Ovary (tissue), 3 donors: ENCODE measurements at regions not wholly inside any gene's neighbourhood (a gene's known extent, or its start where the extent isn't known, plus 50 kb on each side); places are given as distances from the start of the nearest gene placed in this dataset.

Source experiments
- EP300 ChIP-seq: sonication (generic); formaldehyde crosslinking; IDR thresholded peaks from one replicate; pipeline ENCODE4 v1.6.1; 2017; ENCODE audit warnings: antibody characterized with exemption
- POLR2A ChIP-seq: fragments of 450-650 bp; IDR thresholded peaks from one replicate; pipeline ENCODE4 v1.6.1; 2017; ENCODE audit warnings: antibody characterized with exemption, mild to moderate bottlenecking, moderate library complexity
- TF ChIP-seq, protein P1 (sequence below), 3 donors: fragments of 450-650 bp in 2 of 3; fragments of 200-600 bp in 1 of 3; IDR thresholded peaks; one replicate each; pipeline versions ENCODE4 v1.5.1 to v1.8.0; 2016 to 2022; ENCODE audit warnings: antibody characterized with exemption in 3 of 3, mild to moderate bottlenecking in 1 of 3
- donor health status: DM: no; HTN: no; CAD: no.

DNA sequence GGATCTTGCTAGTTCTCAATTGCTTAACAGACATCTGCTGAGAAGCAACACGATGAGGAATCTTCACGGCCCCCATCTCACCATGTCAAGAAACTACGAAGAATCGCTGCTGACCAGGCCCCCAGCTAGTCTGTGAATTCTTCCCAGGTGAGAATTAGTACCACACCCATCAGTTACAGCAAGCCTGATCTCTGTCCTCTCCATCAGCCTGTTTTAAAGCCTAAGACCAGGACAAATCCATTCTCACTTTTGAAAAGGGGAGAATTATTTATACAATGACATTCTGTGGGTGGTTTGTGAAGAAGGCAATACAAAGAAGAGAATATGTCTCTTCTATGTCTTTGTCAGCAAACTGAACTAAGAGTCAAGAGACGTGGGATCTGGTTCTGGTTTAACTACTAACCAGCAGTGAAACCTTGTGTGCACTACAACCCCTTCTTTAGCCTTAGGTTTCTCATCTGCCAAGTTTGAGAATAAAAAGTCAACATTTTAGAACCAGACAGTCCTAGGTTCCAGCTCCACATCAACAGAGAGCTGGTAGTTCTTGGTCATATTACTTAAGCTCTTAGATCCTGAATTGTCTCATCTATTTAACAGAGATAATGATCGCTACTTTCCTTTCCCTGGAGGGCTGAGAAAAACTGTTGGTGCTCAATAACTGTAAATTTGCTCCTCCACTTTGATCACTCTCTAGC is 160.4 kb upstream of the RORA start:
- TF ChIP-seq POLR2A (no peak), EP300 (no peak)
- TF ChIP-seq, protein P1, sequence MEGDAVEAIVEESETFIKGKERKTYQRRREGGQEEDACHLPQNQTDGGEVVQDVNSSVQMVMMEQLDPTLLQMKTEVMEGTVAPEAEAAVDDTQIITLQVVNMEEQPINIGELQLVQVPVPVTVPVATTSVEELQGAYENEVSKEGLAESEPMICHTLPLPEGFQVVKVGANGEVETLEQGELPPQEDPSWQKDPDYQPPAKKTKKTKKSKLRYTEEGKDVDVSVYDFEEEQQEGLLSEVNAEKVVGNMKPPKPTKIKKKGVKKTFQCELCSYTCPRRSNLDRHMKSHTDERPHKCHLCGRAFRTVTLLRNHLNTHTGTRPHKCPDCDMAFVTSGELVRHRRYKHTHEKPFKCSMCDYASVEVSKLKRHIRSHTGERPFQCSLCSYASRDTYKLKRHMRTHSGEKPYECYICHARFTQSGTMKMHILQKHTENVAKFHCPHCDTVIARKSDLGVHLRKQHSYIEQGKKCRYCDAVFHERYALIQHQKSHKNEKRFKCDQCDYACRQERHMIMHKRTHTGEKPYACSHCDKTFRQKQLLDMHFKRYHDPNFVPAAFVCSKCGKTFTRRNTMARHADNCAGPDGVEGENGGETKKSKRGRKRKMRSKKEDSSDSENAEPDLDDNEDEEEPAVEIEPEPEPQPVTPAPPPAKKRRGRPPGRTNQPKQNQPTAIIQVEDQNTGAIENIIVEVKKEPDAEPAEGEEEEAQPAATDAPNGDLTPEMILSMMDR (IDR thresholded peaks at IDR 0.05): no peak
